ENCODE measurements at regions not wholly inside any gene's neighbourhood (a gene's known extent, or its start where the extent isn't known, plus 50 kb on each side); places are given as distances from the start of the nearest gene placed in this dataset.
"Not testable (repeated sequence)": the region's sequence is repeated elsewhere in the genome, so short reads cannot be mapped to it uniquely, and the experiment has no call there.

- DNase-seq (ENCODE audit: low read depth in 1 of 2, low spot score in 1 of 2): no peak
Observed at GRCh38 chr3:5948084-5948483, 760.6 kb downstream of the EDEM1 start.

GRCh38 chr3:5951026-5951425 lies 763.5 kb downstream of the EDEM1 start:
- DNase-seq (ENCODE audit: low read depth in 1 of 2, low spot score in 1 of 2): no peak

- DNase-seq (ENCODE audit: low read depth in 1 of 2, low spot score in 1 of 2): no peak
Observed at GRCh38 chr3:5972586-5972985, 785.1 kb downstream of the EDEM1 start.

- no peak for DNase-seq (ENCODE audit: low read depth in 1 of 2, low spot score in 1 of 2)
Observed at GRCh38 chr3:5974630-5975322, 787.3 kb downstream of the EDEM1 start.

DNA sequence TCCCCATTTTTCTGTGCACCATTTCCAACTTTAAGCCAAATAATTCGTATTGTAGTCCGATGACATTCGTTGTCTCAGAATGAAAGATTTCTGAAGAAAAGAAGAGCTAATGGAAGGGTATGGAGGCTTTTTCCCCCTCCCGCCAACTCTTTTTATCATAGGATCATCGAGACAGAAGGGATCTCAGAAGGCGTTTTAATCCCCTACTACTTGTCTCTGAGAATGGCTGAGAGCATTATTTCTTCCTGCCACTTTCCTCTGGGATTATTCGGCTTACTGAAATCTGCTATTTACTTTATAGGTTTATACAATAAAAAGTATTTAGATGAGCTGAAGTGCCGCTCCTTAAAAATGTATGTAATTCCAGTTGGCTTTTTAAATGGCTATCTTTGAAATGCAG lies 789.8 kb downstream of the EDEM1 start:
- no peak for DNase-seq (ENCODE audit: low read depth in 1 of 2, low spot score in 1 of 2)

DNA sequence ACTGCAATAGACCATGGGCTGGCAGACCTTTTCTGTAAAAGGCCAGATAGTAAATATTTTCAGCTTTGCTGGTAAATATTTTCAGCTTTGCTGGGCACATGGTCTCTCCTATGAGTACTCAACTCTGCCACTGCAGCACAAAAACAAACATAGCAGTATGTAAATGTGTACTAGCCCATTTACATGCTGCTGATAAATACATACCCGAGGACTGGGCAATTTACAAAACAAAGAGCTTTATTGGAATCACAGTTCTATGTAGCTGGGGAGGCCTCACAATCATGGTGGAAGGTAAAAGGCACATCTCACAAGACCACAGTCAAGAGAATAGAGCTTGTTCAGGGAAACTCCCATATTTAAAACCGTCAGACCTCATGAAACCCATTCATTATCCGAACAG lies 793.0 kb downstream of the EDEM1 start:
- no peak for DNase-seq (ENCODE audit: low read depth in 1 of 2, low spot score in 1 of 2)

GRCh38 chr3:5994651-5995050 lies 807.1 kb downstream of the EDEM1 start:
- DNase-seq (ENCODE audit: low read depth in 1 of 2, low spot score in 1 of 2): no peak

DNA sequence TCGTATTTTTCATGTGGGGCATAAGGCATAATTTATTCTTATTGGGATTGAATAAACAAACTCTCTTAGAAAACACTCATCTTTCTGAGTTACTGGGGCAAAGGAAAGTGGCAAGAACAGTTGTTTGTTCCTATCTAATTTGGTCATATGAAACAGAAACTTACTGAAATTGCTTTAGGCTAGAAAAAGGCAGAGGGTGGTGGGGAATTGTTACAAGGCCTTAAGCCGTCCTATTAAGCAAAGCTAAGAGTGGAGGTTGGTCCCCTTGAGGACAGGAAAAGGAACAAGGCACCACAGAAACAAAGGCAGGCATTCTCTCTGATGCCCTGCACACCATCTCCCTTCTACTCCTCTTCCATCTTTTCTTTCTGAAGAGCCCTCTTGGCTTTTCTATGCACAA lies 830.9 kb downstream of the EDEM1 start:
- DNase-seq (ENCODE audit: low read depth in 1 of 2, low spot score in 1 of 2): no peak

DNA sequence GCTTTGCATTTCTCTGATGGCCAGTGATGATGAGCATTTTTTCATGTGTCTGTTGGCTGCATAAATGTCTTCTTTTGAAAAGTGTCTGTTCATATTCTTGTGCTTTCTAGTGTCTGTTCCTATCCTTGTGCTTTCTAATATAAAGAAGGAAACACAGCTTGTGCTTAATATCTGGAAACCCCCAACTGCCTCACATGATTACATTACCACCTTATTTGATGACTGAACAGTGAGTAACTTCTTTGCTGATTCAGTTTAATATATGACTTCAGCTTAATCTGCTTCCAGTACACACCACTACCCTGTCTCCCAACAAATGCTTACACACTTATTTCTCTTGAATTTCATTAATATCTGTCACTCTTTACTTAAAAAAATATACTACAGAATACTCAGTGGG lies 835.1 kb downstream of the EDEM1 start:
- no peak for DNase-seq (ENCODE audit: low read depth in 1 of 2, low spot score in 1 of 2)

- no peak for DNase-seq (ENCODE audit: low read depth in 1 of 2, low spot score in 1 of 2)
Observed at GRCh38 chr3:6025032-6025431, 835.9 kb upstream of the GRM7 start.

DNA sequence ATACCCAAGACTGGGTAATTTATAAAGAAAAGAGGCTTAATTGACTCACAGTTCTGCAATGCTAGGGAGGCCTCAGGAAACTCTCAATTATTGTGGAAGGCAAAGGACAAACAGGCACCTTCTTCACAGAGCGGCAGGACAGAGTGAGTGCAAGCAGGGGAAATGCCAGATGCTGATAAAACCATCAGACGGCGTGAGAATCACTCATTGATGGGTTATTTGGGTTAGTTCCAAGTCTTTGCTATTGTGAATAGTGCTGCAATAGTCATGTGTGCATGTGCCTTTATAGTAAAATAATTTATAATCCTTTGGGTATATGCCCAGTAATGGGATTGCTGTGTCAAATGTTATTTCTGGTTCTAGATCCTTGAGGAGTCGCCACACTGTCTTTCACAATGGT lies 830.3 kb upstream of the GRM7 start:
- not testable (repeated sequence) for DNase-seq (ENCODE audit: low read depth in 1 of 2, low spot score in 1 of 2)

GRCh38 chr3:6035626-6036025 lies 825.3 kb upstream of the GRM7 start:
- DNase-seq (ENCODE audit: low read depth in 1 of 2, low spot score in 1 of 2): no peak

DNA sequence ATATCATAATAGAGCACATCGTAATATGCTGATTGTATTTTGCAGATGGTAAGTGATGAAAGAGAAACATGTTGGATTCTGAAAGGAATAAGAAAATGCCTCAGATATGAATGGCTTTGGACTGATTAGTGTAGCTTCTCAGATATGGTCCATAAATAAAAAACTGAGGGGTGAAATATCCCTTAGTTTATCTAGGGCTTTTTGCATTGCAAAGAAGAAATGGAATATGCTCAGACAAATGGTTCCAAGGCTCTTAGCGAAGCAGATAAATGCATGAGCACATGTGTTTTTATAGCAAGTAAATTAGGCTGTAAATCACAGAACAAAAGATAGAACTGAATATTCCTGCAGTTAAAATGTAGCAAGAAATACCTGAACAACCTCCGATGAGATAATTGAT lies 820.9 kb upstream of the GRM7 start:
- DNase-seq (ENCODE audit: low read depth in 1 of 2, low spot score in 1 of 2): no peak

DNA sequence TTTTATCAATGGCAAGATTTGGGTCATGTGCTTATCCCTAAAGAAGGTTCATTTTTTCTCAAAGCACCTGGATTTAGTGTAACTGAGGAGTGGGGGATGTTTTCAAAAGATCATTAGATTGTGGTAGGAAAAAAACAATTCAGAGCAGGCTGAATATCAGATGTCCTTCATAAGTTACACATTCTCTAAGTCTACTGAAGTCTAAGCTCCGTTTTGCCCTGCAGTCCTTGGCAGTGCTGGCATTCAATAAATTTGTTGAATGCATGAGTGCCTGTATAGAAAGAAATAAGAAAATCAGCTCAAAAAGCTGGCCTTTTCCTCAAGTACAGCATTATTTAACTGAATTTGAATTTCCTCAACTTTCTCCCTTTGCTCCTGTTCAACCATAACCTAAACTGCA lies 819.0 kb upstream of the GRM7 start:
- DNase-seq (ENCODE audit: low read depth in 1 of 2, low spot score in 1 of 2): no peak

GRCh38 chr3:6047016-6047415 lies 813.9 kb upstream of the GRM7 start:
- no peak for DNase-seq (ENCODE audit: low read depth in 1 of 2, low spot score in 1 of 2)

GRCh38 chr3:6060251-6060650 lies 800.7 kb upstream of the GRM7 start:
- DNase-seq (ENCODE audit: low read depth in 1 of 2, low spot score in 1 of 2): no peak

- no peak for DNase-seq (ENCODE audit: low read depth in 1 of 2, low spot score in 1 of 2)
Observed at GRCh38 chr3:6062261-6063187, 798.4 kb upstream of the GRM7 start.

DNA sequence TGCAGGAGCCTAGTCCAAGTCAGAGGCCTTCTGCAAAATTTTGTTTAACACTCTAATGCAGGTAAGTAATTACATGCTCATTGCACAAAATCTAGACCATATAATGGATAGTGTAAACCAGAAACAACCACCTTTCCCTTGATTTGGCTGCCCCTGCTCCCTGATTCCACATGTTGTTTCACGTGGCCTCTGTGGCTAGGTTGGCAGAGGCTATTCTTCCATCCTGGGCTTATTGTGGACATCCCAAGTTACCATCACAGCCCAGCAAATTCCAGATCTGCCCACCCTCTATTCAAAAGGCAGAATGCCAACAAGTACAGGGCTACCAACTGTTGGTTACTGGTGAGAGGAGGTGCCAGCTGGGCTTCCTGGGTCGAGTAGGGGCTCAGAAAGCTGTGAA lies 794.5 kb upstream of the GRM7 start:
- no peak for DNase-seq (ENCODE audit: low read depth in 1 of 2, low spot score in 1 of 2)

DNA sequence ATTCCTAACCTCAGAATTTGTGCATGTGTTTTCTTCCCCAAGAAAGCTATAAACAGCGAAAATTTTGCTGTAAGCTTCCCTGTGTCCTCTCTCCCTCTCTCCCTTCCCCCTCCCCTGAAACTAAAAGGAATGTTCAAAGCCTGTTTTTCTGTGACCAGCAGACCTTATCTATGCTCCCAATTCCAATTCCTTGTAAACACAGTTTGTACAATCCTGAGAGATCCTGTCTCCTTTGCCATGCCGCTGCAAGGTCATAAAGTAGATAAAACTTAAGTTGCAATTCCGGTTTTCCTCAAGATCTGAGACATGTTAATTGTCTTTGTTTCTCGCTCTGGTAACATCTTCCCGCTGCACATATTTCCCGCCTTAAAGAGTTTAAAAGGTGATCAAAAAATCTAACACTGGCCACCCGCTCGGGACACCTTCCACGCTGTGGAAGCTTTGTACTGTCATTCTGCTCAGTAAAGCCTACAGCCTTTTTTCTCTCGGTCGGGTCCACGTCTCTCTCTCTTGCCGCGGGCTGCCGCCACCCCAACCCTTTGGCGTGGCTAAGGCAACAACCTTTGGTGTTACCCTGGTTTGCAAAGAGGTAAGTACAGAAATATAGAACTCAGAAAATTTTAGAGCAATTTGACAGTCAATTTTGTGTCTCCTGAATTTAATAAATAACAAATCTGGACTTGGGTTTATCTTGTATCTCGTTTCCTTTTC lies 793.9 kb upstream of the GRM7 start:
- DNase-seq (ENCODE audit: low read depth in 1 of 2, low spot score in 1 of 2): not testable (repeated sequence)

- no peak for DNase-seq (ENCODE audit: low read depth in 1 of 2, low spot score in 1 of 2)
Observed at GRCh38 chr3:6074952-6075351, 786.0 kb upstream of the GRM7 start.

DNA sequence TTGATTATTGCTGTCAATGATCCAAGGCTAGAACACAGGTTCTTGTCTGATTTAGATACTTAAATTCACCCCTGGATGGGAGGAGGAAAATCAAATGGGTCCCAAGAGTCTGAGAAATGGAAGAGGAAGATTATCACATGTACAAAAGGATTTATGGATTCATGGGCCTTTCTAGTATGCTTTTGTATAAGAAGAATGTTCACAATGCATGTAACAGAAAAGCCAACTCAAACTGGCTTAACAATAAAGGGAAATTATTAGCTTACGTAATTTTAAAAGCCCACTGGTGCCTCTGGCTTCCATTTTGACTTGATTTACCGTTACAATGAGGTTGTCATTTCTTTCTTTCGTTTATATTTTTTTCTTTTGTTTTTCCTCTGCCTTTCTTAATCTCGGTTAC lies 782.5 kb upstream of the GRM7 start:
- DNase-seq (ENCODE audit: low read depth in 1 of 2, low spot score in 1 of 2): no peak

DNA sequence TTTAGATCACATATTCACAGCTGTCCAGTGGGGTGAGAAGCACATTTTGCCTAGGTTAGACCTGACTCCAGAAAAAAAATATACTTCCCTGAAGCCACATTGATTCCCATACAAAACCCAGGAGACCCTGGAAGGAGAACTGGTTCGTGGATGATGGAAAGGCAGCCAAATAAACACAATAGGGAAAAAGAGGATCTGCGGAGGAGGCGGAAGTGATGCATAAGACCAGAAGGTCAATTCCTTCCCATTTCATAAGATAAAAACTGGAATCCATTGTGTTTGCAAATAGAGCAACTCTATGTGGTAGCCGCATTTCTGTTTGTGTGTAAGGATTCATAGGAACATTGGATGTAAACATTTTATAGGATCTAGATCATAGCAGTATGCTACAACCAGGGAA lies 781.9 kb upstream of the GRM7 start:
- DNase-seq (ENCODE audit: low read depth in 1 of 2, low spot score in 1 of 2): no peak
